ENCODE measurements at regions not wholly inside any gene's neighbourhood (a gene's known extent, or its start where the extent isn't known, plus 50 kb on each side); places are given as distances from the start of the nearest gene placed in this dataset.

DNA sequence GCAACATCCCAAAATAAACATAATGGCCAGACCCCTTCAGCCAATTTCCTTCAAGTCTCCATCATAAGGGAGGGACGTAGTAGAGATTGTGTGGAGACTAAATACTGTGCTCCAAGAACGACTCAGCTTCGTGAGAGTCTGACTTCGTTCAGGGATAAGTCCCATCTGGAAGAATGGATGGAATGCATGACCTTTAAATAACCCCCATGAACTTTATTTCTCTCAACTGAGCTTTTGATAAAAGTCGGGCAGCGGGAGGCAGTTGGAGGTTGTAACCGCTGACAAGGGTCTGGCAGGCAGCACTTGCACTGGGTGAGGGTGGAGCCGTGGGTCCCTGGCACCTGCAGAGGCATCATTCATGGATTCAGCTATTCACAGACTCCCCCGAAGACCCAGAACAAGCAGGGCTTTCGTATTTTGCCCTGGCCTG, 115.9 kb downstream of the ZFP36L2 start:
- Histone ChIP-seq H3K4me1 (ENCODE audit: control insufficient read depth, insufficient read depth, low read length) (peaks cover 67% of the 10 kb centered on the region), H3K27ac (ENCODE audit: low read depth, low read length) (peak overlapping the region; percentile 79), H3K36me3 (ENCODE audit: control insufficient read depth, insufficient read depth, low read length) (no peaks in the 10 kb centered on the region), H3K4me3 (ENCODE audit: low read depth, low read length) (no peak overlapping the region), H3K9me3 (ENCODE audit: control insufficient read depth, insufficient read depth, low read length) (no peaks in the 10 kb centered on the region), H3K27me3 (ENCODE audit: control insufficient read depth, insufficient read depth, low read length) (no peaks in the 10 kb centered on the region)
- peak in 2 of 6 donors; percentile 35 to 56 for DNase-seq (ENCODE audit: low read depth in 4 of 6, low spot score in 6 of 6)
- WGBS (ENCODE audit: insufficient coverage): 27% methylated on average over 8 of the region's 10 CpGs

- Histone ChIP-seq H3K27ac (ENCODE audit: low read depth, low read length) (no peak overlapping the region), H3K4me1 (ENCODE audit: control insufficient read depth, insufficient read depth, low read length) (peaks cover 76% of the 10 kb centered on the region), H3K9me3 (ENCODE audit: control insufficient read depth, insufficient read depth, low read length) (no peaks in the 10 kb centered on the region), H3K27me3 (ENCODE audit: control insufficient read depth, insufficient read depth, low read length) (no peaks in the 10 kb centered on the region), H3K4me3 (ENCODE audit: low read depth, low read length) (no peak overlapping the region), H3K36me3 (ENCODE audit: control insufficient read depth, insufficient read depth, low read length) (no peaks in the 10 kb centered on the region)
- 71% methylated on average over 1 of the region's 2 CpGs for WGBS (ENCODE audit: insufficient coverage)
- DNase-seq (ENCODE audit: low read depth in 4 of 6, low spot score in 6 of 6): no peak
Observed at GRCh38 chr2:43109261-43109743, 117.1 kb downstream of the ZFP36L2 start.

GRCh38 chr2:43107679-43108078, 118.7 kb downstream of the ZFP36L2 start:
- WGBS (ENCODE audit: insufficient coverage): 52% methylated on average over 3 of the region's 4 CpGs
- Histone ChIP-seq H3K27me3 (ENCODE audit: control insufficient read depth, insufficient read depth, low read length) (no peaks in the 10 kb centered on the region), H3K36me3 (ENCODE audit: control insufficient read depth, insufficient read depth, low read length) (no peaks in the 10 kb centered on the region), H3K27ac (ENCODE audit: low read depth, low read length) (peak overlapping the region; percentile 70), H3K4me1 (ENCODE audit: control insufficient read depth, insufficient read depth, low read length) (peaks cover 64% of the 10 kb centered on the region), H3K9me3 (ENCODE audit: control insufficient read depth, insufficient read depth, low read length) (no peaks in the 10 kb centered on the region), H3K4me3 (ENCODE audit: low read depth, low read length) (no peak overlapping the region)
- no peak for DNase-seq (ENCODE audit: low read depth in 4 of 6, low spot score in 6 of 6)

- peak in 1 of 6 donors; percentile 72 for DNase-seq (ENCODE audit: low read depth in 4 of 6, low spot score in 6 of 6)
- H3K4me1 ChIP-seq (ENCODE audit: control insufficient read depth, insufficient read depth, low read length): peaks cover 69% of the 10 kb centered on the region
Observed at GRCh38 chr2:43106559-43107527, 119.6 kb downstream of the ZFP36L2 start.

GRCh38 chr2:43105586-43106558, 120.5 kb downstream of the ZFP36L2 start:
- peaks cover 76% of the 10 kb centered on the region for H3K4me1 ChIP-seq (ENCODE audit: control insufficient read depth, insufficient read depth, low read length)
- peak in 1 of 6 donors; percentile 64 for DNase-seq (ENCODE audit: low read depth in 4 of 6, low spot score in 6 of 6)
- 34% methylated on average over 3 of the region's 4 CpGs for WGBS (ENCODE audit: insufficient coverage)

More at GRCh38 chr2:43106559-43107527, 119.6 kb downstream of the ZFP36L2 start:
- Histone ChIP-seq H3K27ac (ENCODE audit: low read depth, low read length) (peak overlapping the region; percentile 70), H3K4me3 (ENCODE audit: low read depth, low read length) (no peak overlapping the region), H3K9me3 (ENCODE audit: control insufficient read depth, insufficient read depth, low read length) (no peaks in the 10 kb centered on the region), H3K36me3 (ENCODE audit: control insufficient read depth, insufficient read depth, low read length) (no peaks in the 10 kb centered on the region), H3K27me3 (ENCODE audit: control insufficient read depth, insufficient read depth, low read length) (no peaks in the 10 kb centered on the region)
- 58% methylated on average over 8 of the region's 10 CpGs for WGBS (ENCODE audit: insufficient coverage)

DNA sequence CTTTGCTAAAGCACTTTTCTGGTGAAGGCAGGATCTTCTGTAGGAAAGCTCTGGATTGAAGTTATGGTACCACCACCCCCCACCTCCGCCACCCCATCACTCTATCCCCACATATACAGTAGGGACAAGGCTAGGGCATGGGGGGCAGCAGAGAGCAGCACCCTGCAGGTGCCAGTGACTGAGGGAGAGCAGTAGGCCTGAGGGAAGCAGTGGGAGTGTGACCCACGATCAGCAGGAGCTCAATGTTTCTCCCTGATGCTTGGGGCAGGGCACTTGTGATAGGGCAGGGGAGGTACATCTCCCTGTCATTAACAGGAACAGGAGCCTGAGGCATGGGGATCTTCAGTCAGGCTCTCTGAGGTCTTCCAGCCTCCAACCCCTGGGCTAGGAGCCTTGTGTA, 121.6 kb downstream of the ZFP36L2 start:
- H3K4me3 ChIP-seq (ENCODE audit: low read depth, low read length): no peak overlapping the region
- 90% methylated on average over 1 of the region's 2 CpGs for WGBS (ENCODE audit: insufficient coverage)
- H3K27ac ChIP-seq (ENCODE audit: low read depth, low read length): no peak overlapping the region
- H3K9me3 ChIP-seq (ENCODE audit: control insufficient read depth, insufficient read depth, low read length): no peaks in the 10 kb centered on the region
- H3K36me3 ChIP-seq (ENCODE audit: control insufficient read depth, insufficient read depth, low read length): no peaks in the 10 kb centered on the region
- no peaks in the 10 kb centered on the region for H3K27me3 ChIP-seq (ENCODE audit: control insufficient read depth, insufficient read depth, low read length)
- peaks cover 73% of the 10 kb centered on the region for H3K4me1 ChIP-seq (ENCODE audit: control insufficient read depth, insufficient read depth, low read length)
- DNase-seq (ENCODE audit: low read depth in 4 of 6, low spot score in 6 of 6): no peak

More at GRCh38 chr2:43105586-43106558, 120.5 kb downstream of the ZFP36L2 start:
- Histone ChIP-seq H3K9me3 (ENCODE audit: control insufficient read depth, insufficient read depth, low read length) (no peaks in the 10 kb centered on the region), H3K27me3 (ENCODE audit: control insufficient read depth, insufficient read depth, low read length) (no peaks in the 10 kb centered on the region), H3K36me3 (ENCODE audit: control insufficient read depth, insufficient read depth, low read length) (no peaks in the 10 kb centered on the region), H3K27ac (ENCODE audit: low read depth, low read length) (peak overlapping the region; percentile 70), H3K4me3 (ENCODE audit: low read depth, low read length) (no peak overlapping the region)

GRCh38 chr2:43104106-43104505, 122.3 kb downstream of the ZFP36L2 start:
- H3K27ac ChIP-seq (ENCODE audit: low read depth, low read length): peak overlapping the region; percentile 98
- no peaks in the 10 kb centered on the region for H3K27me3 ChIP-seq (ENCODE audit: control insufficient read depth, insufficient read depth, low read length)
- DNase-seq (ENCODE audit: low read depth in 4 of 6, low spot score in 6 of 6): no peak
- H3K36me3 ChIP-seq (ENCODE audit: control insufficient read depth, insufficient read depth, low read length): no peaks in the 10 kb centered on the region
- no peaks in the 10 kb centered on the region for H3K9me3 ChIP-seq (ENCODE audit: control insufficient read depth, insufficient read depth, low read length)
- H3K4me1 ChIP-seq (ENCODE audit: control insufficient read depth, insufficient read depth, low read length): peaks cover 70% of the 10 kb centered on the region
- H3K4me3 ChIP-seq (ENCODE audit: low read depth, low read length): no peak overlapping the region
- WGBS (ENCODE audit: insufficient coverage): 98% methylated on average over 6 of the region's 6 CpGs

GRCh38 chr2:43103093-43103404, 123.4 kb downstream of the ZFP36L2 start:
- no peaks in the 10 kb centered on the region for H3K36me3 ChIP-seq (ENCODE audit: control insufficient read depth, insufficient read depth, low read length)
- 100% methylated on average over 1 of the region's 3 CpGs for WGBS (ENCODE audit: insufficient coverage)
- no peak for DNase-seq (ENCODE audit: low read depth in 4 of 6, low spot score in 6 of 6)
- H3K27ac ChIP-seq (ENCODE audit: low read depth, low read length): peak overlapping the region; percentile 98
- H3K4me3 ChIP-seq (ENCODE audit: low read depth, low read length): no peak overlapping the region
- H3K9me3 ChIP-seq (ENCODE audit: control insufficient read depth, insufficient read depth, low read length): no peaks in the 10 kb centered on the region
- peaks cover 74% of the 10 kb centered on the region for H3K4me1 ChIP-seq (ENCODE audit: control insufficient read depth, insufficient read depth, low read length)
- H3K27me3 ChIP-seq (ENCODE audit: control insufficient read depth, insufficient read depth, low read length): no peaks in the 10 kb centered on the region

DNA sequence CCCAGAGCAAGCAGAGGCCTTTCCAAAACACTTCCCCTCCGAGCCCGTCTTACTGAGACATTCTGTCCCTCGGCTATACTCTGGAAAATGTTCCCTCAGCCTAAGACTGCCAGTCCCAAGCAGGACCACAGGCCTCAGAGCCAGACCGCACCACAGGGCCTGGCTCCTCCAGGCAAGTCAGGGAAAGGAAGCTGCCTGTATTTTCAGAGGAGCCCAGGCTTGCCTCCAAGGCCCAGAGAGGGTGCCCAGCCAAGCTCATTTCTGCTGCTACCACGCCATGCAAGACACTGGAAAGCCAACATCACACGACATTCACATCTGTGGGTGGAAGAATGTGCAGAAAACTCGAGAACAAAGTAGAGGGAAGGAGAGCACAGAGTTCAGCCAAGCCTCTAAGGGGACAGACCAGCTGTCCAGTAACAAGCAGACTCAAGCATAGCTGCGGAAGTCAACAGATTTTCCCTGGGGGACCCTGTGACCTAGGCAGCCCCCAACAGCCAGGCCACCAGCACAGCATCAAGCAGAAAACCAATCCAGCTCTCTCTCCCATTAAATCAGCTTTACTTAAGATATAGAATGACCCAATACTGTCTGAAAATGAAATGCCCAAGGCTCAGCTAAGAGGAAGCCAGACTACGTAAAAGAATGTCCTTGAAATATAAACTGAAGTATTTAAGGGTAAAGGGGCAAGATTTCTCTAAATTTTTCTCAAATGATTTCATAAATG, 123.9 kb downstream of the ZFP36L2 start:
- Histone ChIP-seq H3K4me1 (ENCODE audit: control insufficient read depth, insufficient read depth, low read length) (peaks cover 74% of the 10 kb centered on the region), H3K36me3 (ENCODE audit: control insufficient read depth, insufficient read depth, low read length) (no peaks in the 10 kb centered on the region), H3K27ac (ENCODE audit: low read depth, low read length) (peak overlapping the region; percentile 98), H3K27me3 (ENCODE audit: control insufficient read depth, insufficient read depth, low read length) (no peaks in the 10 kb centered on the region), H3K9me3 (ENCODE audit: control insufficient read depth, insufficient read depth, low read length) (no peaks in the 10 kb centered on the region), H3K4me3 (ENCODE audit: low read depth, low read length) (no peak overlapping the region)
- 56% methylated on average over 6 of the region's 9 CpGs for WGBS (ENCODE audit: insufficient coverage)
- DNase-seq (ENCODE audit: low read depth in 4 of 6, low spot score in 6 of 6): peak in 1 of 6 donors; percentile 53

All from spinal cord (tissue), 9 donors.